SK-N-MC (cell line): ENCODE measurements at regions not wholly inside any gene's neighbourhood (a gene's known extent, or its start where the extent isn't known, plus 50 kb on each side); places are given as distances from the start of the nearest gene placed in this dataset.
"Not testable (repeated sequence)": the region's sequence is repeated elsewhere in the genome, so short reads cannot be mapped to it uniquely, and the experiment has no call there.

Source experiments
- DNase-seq: peaks from one replicate; pipeline ENCODE4 v3.0.0-alpha.2; 2011; ENCODE audit warnings: low read depth, low spot score
- H3K27ac ChIP-seq: fragments of 200-600 bp; sonication (generic); 2 replicates; pipeline ENCODE4 v1.5.1; 2016; ENCODE audit warnings: mixed run types
- H3K36me3 ChIP-seq: fragments of 200-600 bp; sonication (generic); 2 replicates; pipeline ENCODE4 v1.6.1; 2017; ENCODE audit warnings: antibody characterized with exemption, low read length, mixed read lengths; ENCODE audit not compliant: insufficient read depth
- H3K4me3 ChIP-seq: fragments of 200-600 bp; sonication (generic); 2 replicates; pipeline ENCODE4 v1.5.1; 2016
- H3K9ac ChIP-seq: fragments of 200-600 bp; sonication (generic); 2 replicates; pipeline ENCODE4 v1.8.0; 2017; ENCODE audit warnings: mixed run types, mixed read lengths; ENCODE audit not compliant: insufficient read length
- H3K9me3 ChIP-seq: fragments of 200-600 bp; sonication (generic); 2 replicates; pipeline ENCODE4 v1.6.1; 2017; ENCODE audit warnings: low read depth, mild to moderate bottlenecking, antibody characterized with exemption, low read length, moderate library complexity, mixed read lengths
- EZH2 ChIP-seq: fragments of 200-600 bp; sonication (generic); IDR thresholded peaks from one replicate; pipeline ENCODE4 v1.6.1; 2017; ENCODE audit warnings: antibody characterized with exemption
- FOXP2 ChIP-seq: optimal IDR thresholded peaks from 2 replicates; pipeline ENCODE3; 2011; ENCODE audit warnings: mild to moderate bottlenecking, moderate library complexity; ENCODE audit not compliant: insufficient read depth; ENCODE audit errors: extremely low read length, control extremely low read depth
- POLR2AphosphoS5 ChIP-seq: IDR thresholded peaks from 2 replicates; pipeline ENCODE4 v1.6.1; 2012; ENCODE audit warnings: mild to moderate bottlenecking, low read depth, low read length, borderline replicate concordance

- H3K9me3 ChIP-seq: no peaks in the 10 kb centered on the region
- H3K36me3 ChIP-seq: no peaks in the 10 kb centered on the region
- no peak for DNase-seq
- H3K9ac ChIP-seq: no peak overlapping the region
- H3K27ac ChIP-seq: no peak overlapping the region
- TF ChIP-seq EZH2 (no peak), FOXP2 (no peak)
- H3K4me3 ChIP-seq: no peak overlapping the region
Observed at GRCh38 chrX:93868289-93868965, 194.4 kb downstream of the FAM133A start.

DNA sequence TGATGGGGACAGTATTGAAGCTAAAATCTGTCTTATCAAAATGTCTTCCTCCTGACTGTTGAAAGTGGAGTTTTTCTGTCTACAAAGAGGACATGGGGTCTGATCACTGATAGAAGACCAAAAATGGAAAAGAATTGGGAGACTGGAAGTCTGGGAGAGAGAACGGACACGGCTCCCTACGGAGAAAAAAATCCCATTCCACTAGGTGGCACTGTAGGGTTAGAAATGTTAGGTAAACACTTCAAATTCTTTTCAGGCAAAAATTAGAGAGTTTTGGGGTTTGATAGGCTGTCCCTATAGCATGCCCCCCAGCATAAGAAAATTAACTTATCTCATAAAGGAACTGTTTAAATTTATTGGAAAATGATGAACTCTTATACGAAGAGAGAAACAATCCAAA, 200.5 kb downstream of the FAM133A start:
- Histone ChIP-seq H3K4me3 (no peak overlapping the region), H3K27ac (no peak overlapping the region), H3K36me3 (no peaks in the 10 kb centered on the region), H3K9ac (no peak overlapping the region), H3K9me3 (no peaks in the 10 kb centered on the region)
- DNase-seq: peak; percentile 12
- no peak for TF ChIP-seq FOXP2
- TF ChIP-seq EZH2: no peak
- no peak for TF ChIP-seq POLR2AphosphoS5

DNA sequence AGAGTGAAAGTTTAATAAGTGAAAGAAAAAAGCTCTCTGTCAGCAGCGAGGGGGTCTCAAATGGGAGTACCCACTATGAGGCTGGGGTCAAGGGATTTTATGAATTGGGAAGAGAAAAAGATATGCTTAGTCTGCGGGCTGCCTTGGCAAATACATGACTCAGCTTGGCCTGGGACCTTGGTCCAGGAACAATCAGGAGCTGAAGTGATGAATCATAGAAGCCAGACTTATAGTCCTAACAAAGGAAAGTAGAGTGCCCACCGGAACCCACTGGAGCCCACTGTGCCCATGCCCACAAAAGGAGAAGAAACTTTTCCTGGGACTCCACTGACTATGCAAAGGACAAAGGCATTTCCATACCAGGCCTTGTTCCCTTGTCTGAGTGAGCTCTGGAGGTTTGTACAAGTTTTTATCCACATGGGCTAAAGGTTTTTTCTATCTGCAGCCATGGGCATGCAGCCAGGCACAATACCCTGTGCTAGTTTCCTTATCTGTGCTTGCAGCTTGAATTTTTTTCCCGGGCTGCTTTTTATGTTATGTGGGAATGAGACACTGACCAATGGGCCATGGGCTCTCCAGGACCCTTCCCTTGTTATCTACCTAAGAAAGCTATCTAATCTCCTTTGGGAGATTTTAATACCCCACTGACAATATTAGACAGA, 201.7 kb downstream of the FAM133A start:
- no peaks in the 10 kb centered on the region for H3K9me3 ChIP-seq
- H3K4me3 ChIP-seq: no peak overlapping the region
- H3K9ac ChIP-seq: no peak overlapping the region
- no peak for DNase-seq
- TF ChIP-seq FOXP2 (no peak), POLR2AphosphoS5 (no peak), EZH2 (no peak)
- H3K27ac ChIP-seq: no peak overlapping the region
- H3K36me3 ChIP-seq: no peaks in the 10 kb centered on the region

- H3K36me3 ChIP-seq, H3K4me3 ChIP-seq, H3K9me3 ChIP-seq, DNase-seq, H3K9ac ChIP-seq, H3K27ac ChIP-seq: not testable (repeated sequence)
Observed at GRCh38 chrX:93921041-93921440, 247.0 kb downstream of the FAM133A start.

- H3K9ac ChIP-seq: no peak overlapping the region
- DNase-seq: no peak
- H3K36me3 ChIP-seq: no peaks in the 10 kb centered on the region
- H3K27ac ChIP-seq: no peak overlapping the region
- TF ChIP-seq POLR2AphosphoS5 (no peak), EZH2 (no peak), FOXP2 (no peak)
- H3K9me3 ChIP-seq: no peaks in the 10 kb centered on the region
- no peak overlapping the region for H3K4me3 ChIP-seq
Observed at GRCh38 chrX:93932471-93933220, 258.6 kb downstream of the FAM133A start.

DNA sequence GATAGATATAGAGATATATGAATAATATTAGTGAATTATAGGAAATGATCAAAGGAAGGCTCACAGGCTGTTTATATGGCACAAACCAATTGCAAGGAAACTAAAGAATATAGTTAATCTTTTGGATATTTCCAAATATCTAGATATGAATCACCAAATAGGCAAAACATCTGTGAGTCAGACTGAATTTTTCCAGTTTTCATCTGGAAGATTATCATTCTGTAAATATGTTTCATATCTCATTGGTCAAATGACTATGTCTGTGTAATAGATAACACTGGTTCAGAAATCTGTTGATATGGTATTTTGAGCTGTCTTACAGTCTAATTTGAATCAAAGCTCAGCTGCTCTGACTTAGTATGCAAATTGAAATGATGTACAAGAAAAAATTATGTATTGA, 303.6 kb downstream of the FAM133A start:
- Histone ChIP-seq H3K4me3 (no peak overlapping the region), H3K27ac (no peak overlapping the region), H3K36me3 (no peaks in the 10 kb centered on the region), H3K9ac (no peak overlapping the region), H3K9me3 (no peaks in the 10 kb centered on the region)
- TF ChIP-seq POLR2AphosphoS5 (no peak), FOXP2 (no peak), EZH2 (no peak)
- no peak for DNase-seq

- no peaks in the 10 kb centered on the region for H3K36me3 ChIP-seq
- no peak overlapping the region for H3K9ac ChIP-seq
- H3K4me3 ChIP-seq: no peak overlapping the region
- no peak for DNase-seq
- H3K27ac ChIP-seq: no peak overlapping the region
- H3K9me3 ChIP-seq: no peaks in the 10 kb centered on the region
- no peak for TF ChIP-seq POLR2AphosphoS5
- no peak for TF ChIP-seq FOXP2
- no peak for TF ChIP-seq EZH2
Observed at GRCh38 chrX:93985344-93986307, 311.6 kb downstream of the FAM133A start.
